K562 (cell line): ENCODE measurements at regions not wholly inside any gene's neighbourhood (a gene's known extent, or its start where the extent isn't known, plus 50 kb on each side); places are given as distances from the start of the nearest gene placed in this dataset.

Source experiments
- KLF16 ChIP-seq: IDR thresholded peaks from 2 replicates; pipeline ENCODE4 v1.6.1; 2016; ENCODE audit warnings: antibody characterized with exemption
- LEF1 ChIP-seq: fragments of 450-650 bp; IDR thresholded peaks from 2 replicates; pipeline ENCODE4 v1.6.1; 2016; ENCODE audit warnings: mild to moderate bottlenecking
- ZNF232 ChIP-seq: sonication (generic); formaldehyde crosslinking; IDR thresholded peaks from 2 replicates; pipeline ENCODE4 v1.8.0; 2022; ENCODE audit warnings: mild to moderate bottlenecking, missing genetic modification reagents
- TF ChIP-seq, protein P1 (sequence below), 3 experiments: IDR thresholded peaks in 2 of 3; conservative IDR thresholded peaks in 1 of 3; 2 replicates each; pipeline ENCODE4 v1.5.1; 2011 to 2012; ENCODE audit warnings: low read length in 3 of 3, mild to moderate bottlenecking in 3 of 3, control low read depth in 2 of 3, improper control_type of control experiment in 1 of 3, inconsistent platforms in 1 of 3, low read depth in 1 of 3, mixed read lengths in 1 of 3, moderate library complexity in 1 of 3; ENCODE audit not compliant: insufficient read depth in 2 of 3

DNA sequence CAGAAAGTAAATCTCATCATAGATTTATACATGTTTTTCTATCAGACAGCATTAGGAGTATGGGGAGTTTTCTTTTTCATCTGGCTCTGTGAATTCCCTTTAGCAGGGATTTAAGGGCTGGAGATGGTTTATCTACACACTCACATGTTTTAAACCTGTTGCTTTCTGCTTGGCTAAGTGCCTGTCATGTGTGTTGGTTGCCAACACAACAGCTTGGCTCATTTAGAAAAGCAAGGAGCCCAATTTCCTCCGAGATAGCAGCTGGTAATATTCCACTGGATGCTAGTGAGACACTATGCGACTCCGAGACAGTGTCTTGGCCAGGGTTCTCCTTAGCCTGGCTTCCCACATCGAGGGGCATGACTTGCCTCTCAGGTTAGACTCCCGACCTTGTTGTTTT, 83.3 kb downstream of the KLF5 start:
- TF ChIP-seq LEF1 (no peak), KLF16 (no peak), ZNF232 (CRISPR knock-in tag) (no peak)
- TF ChIP-seq, protein P1, sequence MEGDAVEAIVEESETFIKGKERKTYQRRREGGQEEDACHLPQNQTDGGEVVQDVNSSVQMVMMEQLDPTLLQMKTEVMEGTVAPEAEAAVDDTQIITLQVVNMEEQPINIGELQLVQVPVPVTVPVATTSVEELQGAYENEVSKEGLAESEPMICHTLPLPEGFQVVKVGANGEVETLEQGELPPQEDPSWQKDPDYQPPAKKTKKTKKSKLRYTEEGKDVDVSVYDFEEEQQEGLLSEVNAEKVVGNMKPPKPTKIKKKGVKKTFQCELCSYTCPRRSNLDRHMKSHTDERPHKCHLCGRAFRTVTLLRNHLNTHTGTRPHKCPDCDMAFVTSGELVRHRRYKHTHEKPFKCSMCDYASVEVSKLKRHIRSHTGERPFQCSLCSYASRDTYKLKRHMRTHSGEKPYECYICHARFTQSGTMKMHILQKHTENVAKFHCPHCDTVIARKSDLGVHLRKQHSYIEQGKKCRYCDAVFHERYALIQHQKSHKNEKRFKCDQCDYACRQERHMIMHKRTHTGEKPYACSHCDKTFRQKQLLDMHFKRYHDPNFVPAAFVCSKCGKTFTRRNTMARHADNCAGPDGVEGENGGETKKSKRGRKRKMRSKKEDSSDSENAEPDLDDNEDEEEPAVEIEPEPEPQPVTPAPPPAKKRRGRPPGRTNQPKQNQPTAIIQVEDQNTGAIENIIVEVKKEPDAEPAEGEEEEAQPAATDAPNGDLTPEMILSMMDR (IDR thresholded peaks at IDR 0.05 in 2 of 3, conservative IDR thresholded peaks at IDR 0.05 in 1 of 3; ENCODE audit: insufficient read depth in 2 of 3, low read depth in 1 of 3, low read length in 3 of 3), result no peak
